Naive thymus-derived CD4-positive, alpha-beta T cell (primary cell): ENCODE measurements at regions not wholly inside any gene's neighbourhood (a gene's known extent, or its start where the extent isn't known, plus 50 kb on each side); places are given as distances from the start of the nearest gene placed in this dataset.

Experiments used
- ATAC-seq: fragments of 150-1000 bp; cut with Tn5 transposase; 2 replicates; pipeline ENCODE4 v1.10.0; 2021; ENCODE audit warnings: mild to moderate bottlenecking, moderate library complexity
- CTCF ChIA-PET: fragments of 350-600 bp; sonication (Branson Sonifier 250); formaldehyde crosslinking; loops from one replicate; lab custom pipeline; 2021; ENCODE audit warnings: antibody characterized with exemption; lab: Charles Lee
- POLR2A ChIA-PET: fragments of 350-600 bp; sonication (Branson Sonifier 250); formaldehyde crosslinking; loops from one replicate; lab custom pipeline; 2021; ENCODE audit warnings: antibody characterized with exemption, inconsistent platforms; lab: Charles Lee
- DNase-seq, 9 donors: peaks; one replicate each; pipeline versions ENCODE4 v3.0.0 to v3.0.0-alpha.2; 2020 to 2022; ENCODE audit warnings: mixed read lengths in 1 of 9
- H3K27ac ChIP-seq: one replicate; pipeline ENCODE4 v1.7.0; 2013; ENCODE audit warnings: mild to moderate bottlenecking, low read depth, low read length, moderate library complexity
- H3K27me3 ChIP-seq, 2 donors: one replicate each; pipeline ENCODE4 v1.7.0; 2013; ENCODE audit warnings: low read length in 2 of 2, mild to moderate bottlenecking in 2 of 2, moderate library complexity in 2 of 2; ENCODE audit not compliant: control insufficient read depth in 2 of 2, insufficient read depth in 2 of 2
- H3K36me3 ChIP-seq, 3 experiments: 1 replicate in 2 of 3; 2 replicates in 1 of 3; pipeline ENCODE4 v1.7.0; 2013; ENCODE audit warnings: low read length in 3 of 3, mild to moderate bottlenecking in 3 of 3, moderate library complexity in 1 of 3; ENCODE audit not compliant: insufficient read depth in 3 of 3, control insufficient read depth in 2 of 3
- H3K4me1 ChIP-seq, 2 donors: one replicate each; pipeline ENCODE4 v1.7.0; 2013; ENCODE audit warnings: low read length in 2 of 2, mild to moderate bottlenecking in 2 of 2, moderate library complexity in 1 of 2; ENCODE audit not compliant: control insufficient read depth in 2 of 2, insufficient read depth in 2 of 2
- H3K4me3 ChIP-seq: 2 replicates; pipeline ENCODE4 v1.7.0; 2013; ENCODE audit warnings: mild to moderate bottlenecking, low read length
- H3K9me3 ChIP-seq, 3 experiments: 1 replicate in 2 of 3; 2 replicates in 1 of 3; pipeline ENCODE4 v1.7.0; 2013; ENCODE audit warnings: low read length in 3 of 3; ENCODE audit not compliant: control insufficient read depth in 2 of 3
- H3K27ac Mint-ChIP-seq, 9 donors: one replicate each; pipeline ENCODE4 v1.8.0; 2020 to 2022; ENCODE audit warnings: mixed read lengths in 9 of 9, mild to moderate bottlenecking in 8 of 9, moderate library complexity in 5 of 9, inconsistent platforms in 2 of 9
- H3K27me3 Mint-ChIP-seq, 5 donors: one replicate each; pipeline ENCODE4 v1.8.0; 2021 to 2022; ENCODE audit warnings: mixed read lengths in 5 of 5, mild to moderate bottlenecking in 1 of 5
- H3K36me3 Mint-ChIP-seq, 5 donors: one replicate each; pipeline ENCODE4 v1.8.0; 2020 to 2022; ENCODE audit warnings: mixed read lengths in 5 of 5, mild to moderate bottlenecking in 3 of 5, inconsistent platforms in 1 of 5
- H3K4me1 Mint-ChIP-seq, 7 donors: one replicate each; pipeline ENCODE4 v1.8.0; 2020 to 2022; ENCODE audit warnings: mixed read lengths in 7 of 7, mild to moderate bottlenecking in 3 of 7, inconsistent platforms in 1 of 7
- H3K4me3 Mint-ChIP-seq, 10 donors: one replicate each; pipeline ENCODE4 v1.8.0; 2020 to 2022; ENCODE audit warnings: mild to moderate bottlenecking in 10 of 10, mixed read lengths in 10 of 10, moderate library complexity in 6 of 10, inconsistent platforms in 2 of 10
- H3K9me3 Mint-ChIP-seq, 11 donors: one replicate each; pipeline ENCODE4 v1.8.0; 2020 to 2022; ENCODE audit warnings: mixed read lengths in 11 of 11, mild to moderate bottlenecking in 4 of 11, inconsistent platforms in 1 of 11, moderate library complexity in 1 of 11
- intact Hi-C, 2 donors: fragments of 100-400 bp; cut with micrococcal nuclease; formaldehyde crosslinking; loops; one replicate each; pipeline ENCODE4 v1.15.1; 2023

DNA sequence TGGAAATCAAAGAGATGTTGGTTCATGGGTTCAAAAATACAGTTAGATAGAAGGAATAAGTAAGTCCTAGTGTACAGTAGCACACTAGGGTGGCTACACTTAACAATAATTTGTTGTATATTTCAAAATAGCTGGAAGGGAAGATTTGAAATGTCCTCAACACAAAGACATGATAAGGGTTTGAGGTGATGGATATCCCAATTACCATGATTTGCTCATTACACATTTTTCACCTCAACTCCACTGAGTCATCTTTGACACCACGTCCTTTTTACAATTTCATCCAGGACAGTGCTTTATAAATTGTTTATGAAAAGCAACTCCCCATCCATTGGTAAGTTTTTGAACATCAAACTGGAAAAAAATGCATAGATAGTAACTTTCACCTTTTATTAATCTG is 208.3 kb downstream of the ZC3H11B start:
- no peaks in the 10 kb centered on the region for H3K36me3 ChIP-seq
- ATAC-seq = no peak
- no peaks in the 10 kb centered on the region for H3K27me3 ChIP-seq
- no peak overlapping the region for H3K4me3 Mint-ChIP-seq
- H3K4me3 ChIP-seq = no peak overlapping the region
- H3K9me3 Mint-ChIP-seq = peaks cover 0 to 5% (median 0%) of the 10 kb centered on the region in 11 donors
- no peak overlapping the region for H3K27ac ChIP-seq
- intact Hi-C loops = no loop called here
- no peaks in the 10 kb centered on the region for H3K4me1 Mint-ChIP-seq
- H3K27me3 Mint-ChIP-seq = peaks cover 0 to 24% (median 18%) of the 10 kb centered on the region in 5 donors
- no peak for DNase-seq
- CTCF ChIA-PET = no interaction called here
- no peaks in the 10 kb centered on the region for H3K9me3 ChIP-seq
- H3K4me1 ChIP-seq = no peaks in the 10 kb centered on the region
- H3K27ac Mint-ChIP-seq = no peak overlapping the region
- POLR2A ChIA-PET = no interaction called here
- H3K36me3 Mint-ChIP-seq = peaks cover 0 to 4% (median 0%) of the 10 kb centered on the region in 5 donors

DNA sequence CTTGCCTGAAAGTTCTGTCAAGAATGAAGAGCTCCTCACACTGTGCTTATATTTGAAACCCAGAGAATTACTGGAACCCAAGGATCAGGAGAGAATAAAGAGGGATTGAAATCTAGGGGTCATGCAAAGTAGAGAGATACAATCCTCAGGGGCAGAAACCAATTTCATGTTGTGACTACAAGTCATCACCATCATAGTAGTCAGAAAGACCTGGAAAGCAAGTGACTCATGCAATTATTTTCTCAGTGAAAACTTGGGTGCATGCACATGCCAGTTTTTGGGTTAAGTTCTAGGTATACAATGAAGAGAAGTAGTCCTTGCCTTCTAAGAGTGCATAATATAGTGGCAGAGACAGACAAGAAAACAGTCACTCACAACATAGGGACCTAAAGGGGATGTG is 210.0 kb downstream of the ZC3H11B start:
- Mint-ChIP-seq H3K27me3 (peaks cover 0 to 24% (median 14%) of the 10 kb centered on the region in 5 donors), H3K27ac (no peak overlapping the region), H3K4me1 (no peaks in the 10 kb centered on the region), H3K9me3 (peaks cover 0 to 13% (median 5%) of the 10 kb centered on the region in 11 donors), H3K4me3 (no peak overlapping the region), H3K36me3 (peaks cover 0 to 4% (median 0%) of the 10 kb centered on the region in 5 donors)
- H3K36me3 ChIP-seq = no peaks in the 10 kb centered on the region
- no peak overlapping the region for H3K27ac ChIP-seq
- DNase-seq (no peak), ATAC-seq (no peak)
- H3K9me3 ChIP-seq = no peaks in the 10 kb centered on the region
- H3K27me3 ChIP-seq = no peaks in the 10 kb centered on the region
- ChIA-PET POLR2A (no interaction called here), CTCF (no interaction called here)
- H3K4me3 ChIP-seq = no peak overlapping the region
- H3K4me1 ChIP-seq = no peaks in the 10 kb centered on the region
- intact Hi-C loops = no loop called here

DNA sequence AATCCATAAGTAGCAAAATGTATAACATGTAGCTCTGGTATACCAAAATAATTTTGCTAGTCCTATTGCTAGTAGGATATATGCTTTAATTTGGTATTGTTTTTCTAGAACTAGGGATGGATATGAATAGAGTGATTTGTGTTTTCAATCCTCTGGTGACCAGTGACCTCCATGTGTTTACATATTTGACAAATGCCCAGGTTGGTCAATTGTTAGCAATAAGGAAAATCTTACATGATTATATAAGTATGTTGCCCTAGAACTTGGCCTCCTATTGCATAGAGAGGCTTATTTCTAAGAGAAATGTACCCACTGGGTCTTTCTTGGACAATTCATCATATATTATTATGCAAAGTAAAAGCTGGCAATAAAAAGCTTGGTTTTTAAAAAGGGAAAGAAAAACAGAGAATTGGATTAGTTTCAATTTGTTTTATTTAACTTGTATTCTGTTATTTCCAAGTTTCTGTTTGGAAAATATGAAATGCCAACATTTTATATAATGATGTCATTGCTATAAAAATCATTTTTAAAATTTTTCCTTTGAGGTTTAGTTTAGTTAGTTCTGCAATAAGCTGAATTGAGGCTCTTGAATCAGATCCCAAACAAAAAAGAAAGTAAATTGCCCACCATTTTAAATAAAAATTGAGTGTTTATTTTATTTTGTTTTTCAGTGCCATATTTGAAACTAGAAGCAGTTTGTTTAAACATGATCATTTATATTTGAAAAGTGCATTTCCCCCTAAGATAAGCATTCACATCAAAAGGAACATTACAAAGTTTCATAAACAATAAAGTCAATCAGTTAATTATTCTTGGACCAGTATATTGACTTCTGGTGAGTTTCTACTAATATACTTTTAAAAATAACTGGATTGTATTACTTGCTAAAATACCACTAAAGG is 210.9 kb downstream of the ZC3H11B start:
- Mint-ChIP-seq H3K4me1 (no peaks in the 10 kb centered on the region), H3K36me3 (peaks cover 0 to 5% (median under 1%) of the 10 kb centered on the region in 5 donors), H3K4me3 (no peak overlapping the region), H3K27ac (no peak overlapping the region), H3K27me3 (peaks cover 0 to 24% (median 14%) of the 10 kb centered on the region in 5 donors), H3K9me3 (peaks cover 2 to 23% (median 10%) of the 10 kb centered on the region in 11 donors)
- CTCF ChIA-PET = no interaction called here
- no peaks in the 10 kb centered on the region for H3K4me1 ChIP-seq
- DNase-seq (no peak), ATAC-seq (no peak)
- H3K27ac ChIP-seq = no peak overlapping the region
- peaks cover 0 to under 1% (median 0%) of the 10 kb centered on the region in 3 experiments for H3K9me3 ChIP-seq
- no peak overlapping the region for H3K4me3 ChIP-seq
- intact Hi-C loops = no loop called here
- H3K27me3 ChIP-seq = no peaks in the 10 kb centered on the region
- no peaks in the 10 kb centered on the region for H3K36me3 ChIP-seq
- POLR2A ChIA-PET = no interaction called here

DNA sequence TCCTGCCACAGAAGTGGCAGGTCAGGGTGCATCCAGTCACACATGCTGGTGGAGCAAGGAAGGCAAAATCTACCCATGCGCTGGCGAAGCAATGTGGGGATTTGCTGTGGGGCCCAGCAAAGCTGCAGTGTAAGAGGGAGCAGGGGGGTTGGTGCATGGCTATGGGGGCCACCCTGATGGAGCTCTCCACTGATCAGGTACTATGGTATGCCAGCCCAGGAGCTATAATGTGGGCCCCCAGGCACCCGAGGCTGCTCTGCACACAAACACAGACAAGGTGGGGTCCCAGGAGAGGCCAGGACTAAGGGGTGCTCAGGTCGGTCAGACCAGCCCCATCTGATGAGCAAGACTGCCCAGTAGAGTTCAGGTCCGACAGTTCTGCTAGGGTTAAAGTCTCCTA is 213.5 kb downstream of the ZC3H11B start:
- H3K9me3 ChIP-seq = peaks cover 0 to 7% (median 0%) of the 10 kb centered on the region in 3 experiments

DNA sequence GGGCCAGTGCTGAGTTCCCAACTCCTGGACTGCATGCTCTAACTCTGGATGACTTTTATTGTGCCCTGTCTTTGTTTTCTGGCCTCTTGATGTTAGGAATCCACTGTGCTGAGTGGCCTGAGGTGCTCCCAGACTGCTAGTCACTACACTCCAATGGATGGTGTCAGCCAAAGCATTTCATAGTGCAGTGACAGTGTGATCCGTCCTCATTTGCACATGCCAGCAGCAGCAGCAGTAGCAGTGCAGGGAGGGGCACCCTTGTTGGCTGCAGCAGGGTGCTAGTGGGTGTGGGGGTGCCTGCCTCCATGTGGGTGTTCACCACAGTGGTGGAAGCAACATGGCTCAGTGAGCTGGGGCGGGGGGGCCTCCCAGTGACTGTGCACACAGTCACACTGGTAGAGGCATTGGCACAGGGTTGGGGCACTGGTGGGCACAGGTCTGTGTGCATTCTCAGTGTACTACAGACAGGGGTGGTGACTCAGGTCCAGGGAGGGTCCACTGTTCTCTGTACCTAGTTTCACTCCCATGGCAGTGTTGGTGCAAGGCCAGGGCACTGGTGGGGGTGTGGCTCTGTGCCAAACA is 214.0 kb downstream of the ZC3H11B start:
- H3K27me3 Mint-ChIP-seq = peaks cover 0 to 23% (median 14%) of the 10 kb centered on the region in 5 donors
- ATAC-seq (peak; percentile 16), DNase-seq (no peak)
- Histone ChIP-seq H3K27ac (no peak overlapping the region), H3K4me1 (no peaks in the 10 kb centered on the region), H3K4me3 (no peak overlapping the region), H3K9me3 (peaks cover 0 to 7% (median 0%) of the 10 kb centered on the region in 3 experiments), H3K27me3 (no peaks in the 10 kb centered on the region), H3K36me3 (no peaks in the 10 kb centered on the region)
- ChIA-PET CTCF (interaction anchor here (0.7 kb wide), 1 partner anchor 21 kb away, joined by 3 read pairs; no protein-coding TSS in a partner anchor), POLR2A (no interaction called here)
- H3K4me1 Mint-ChIP-seq = no peaks in the 10 kb centered on the region
- peaks cover 0 to 12% (median 6%) of the 10 kb centered on the region in 5 donors for H3K36me3 Mint-ChIP-seq
- H3K4me3 Mint-ChIP-seq = no peak overlapping the region
- intact Hi-C loops = loop anchor here in 1 of 2 donors (5.0 kb wide), 1 partner anchor 42 kb away; no protein-coding TSS in a partner anchor
- no peak overlapping the region for H3K27ac Mint-ChIP-seq
- H3K9me3 Mint-ChIP-seq = peaks cover 7 to 51% (median 26%) of the 10 kb centered on the region in 11 donors

More for the DNA sequence above, 213.5 kb downstream of the ZC3H11B start:
- H3K27ac ChIP-seq = no peak overlapping the region
- H3K9me3 Mint-ChIP-seq = peaks cover 7 to 48% (median 23%) of the 10 kb centered on the region in 11 donors
- H3K27me3 ChIP-seq = no peaks in the 10 kb centered on the region
- H3K36me3 Mint-ChIP-seq = peaks cover 0 to 12% (median 6%) of the 10 kb centered on the region in 5 donors
- no peak for ATAC-seq
- H3K27ac Mint-ChIP-seq = no peak overlapping the region
- no peak for DNase-seq
- no peaks in the 10 kb centered on the region for H3K36me3 ChIP-seq
- H3K4me1 Mint-ChIP-seq = no peaks in the 10 kb centered on the region
- no peak overlapping the region for H3K4me3 Mint-ChIP-seq
- intact Hi-C loops = loop anchor here in 1 of 2 donors (5.0 kb wide), 1 partner anchor 42 kb away; no protein-coding TSS in a partner anchor
- H3K4me1 ChIP-seq = no peaks in the 10 kb centered on the region
- H3K4me3 ChIP-seq = no peak overlapping the region
- peaks cover 0 to 24% (median 14%) of the 10 kb centered on the region in 5 donors for H3K27me3 Mint-ChIP-seq
- ChIA-PET CTCF (interaction anchor here (0.7 kb wide), 1 partner anchor 20 kb away, joined by 3 read pairs; no protein-coding TSS in a partner anchor), POLR2A (no interaction called here)

DNA sequence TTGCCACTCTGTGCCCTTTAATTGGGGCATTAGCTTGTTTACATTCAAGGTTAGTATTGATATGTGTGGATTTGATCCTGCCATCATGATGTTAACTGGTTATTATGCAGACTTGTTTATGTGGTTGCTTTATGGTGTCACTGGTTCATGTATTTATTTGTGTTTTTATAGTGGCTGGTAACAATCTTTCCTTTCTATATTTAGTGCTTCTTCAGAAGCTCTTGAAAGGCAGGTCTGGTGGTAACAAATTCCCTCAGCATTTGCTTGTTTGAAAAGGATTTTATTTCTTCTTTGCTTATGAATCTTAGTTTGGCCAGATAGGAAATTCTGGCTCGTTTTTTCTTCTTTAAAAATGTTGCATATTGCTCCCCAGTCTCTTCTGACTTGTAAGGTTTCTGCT is 215.4 kb downstream of the ZC3H11B start:
- H3K36me3 ChIP-seq = no peaks in the 10 kb centered on the region
- intact Hi-C loops = loop anchor here in 1 of 2 donors (5.0 kb wide), 1 partner anchor 40 kb away; no protein-coding TSS in a partner anchor
- H3K27me3 Mint-ChIP-seq = peaks cover 0 to 11% (median 6%) of the 10 kb centered on the region in 5 donors
- no peak overlapping the region for H3K27ac ChIP-seq
- ChIA-PET POLR2A (no interaction called here), CTCF (no interaction called here)
- H3K9me3 Mint-ChIP-seq = peaks cover 7 to 59% (median 30%) of the 10 kb centered on the region in 11 donors
- H3K4me1 ChIP-seq = no peaks in the 10 kb centered on the region
- ATAC-seq (no peak), DNase-seq (no peak)
- H3K9me3 ChIP-seq = peaks cover 0 to 11% (median 0%) of the 10 kb centered on the region in 3 experiments
- no peak overlapping the region for H3K4me3 ChIP-seq
- H3K4me1 Mint-ChIP-seq = no peaks in the 10 kb centered on the region
- H3K4me3 Mint-ChIP-seq = no peak overlapping the region
- H3K36me3 Mint-ChIP-seq = peaks cover 0 to 15% (median 6%) of the 10 kb centered on the region in 5 donors
- H3K27me3 ChIP-seq = no peaks in the 10 kb centered on the region
- no peak overlapping the region for H3K27ac Mint-ChIP-seq
